ENCODE measurements at regions not wholly inside any gene's neighbourhood (a gene's known extent, or its start where the extent isn't known, plus 50 kb on each side); places are given as distances from the start of the nearest gene placed in this dataset.

- CTCF ChIA-PET, result interaction anchor here (0.6 to 1.4 kb wide), 14 partner anchors 62 to 1948 kb away, joined by 3 to 6 read pairs (median 3); no protein-coding TSS in a partner anchor
- peak; percentile 35 for TF ChIP-seq ZNF654 (tag by site-specific recombination; IDR thresholded peaks at IDR 0.05; ENCODE audit: low read depth)
- no peak for TF ChIP-seq ZNF157 (tag by site-specific recombination; IDR thresholded peaks at IDR 0.05)
- POLR2A ChIA-PET, result no interaction called here
- H3K27ac ChIP-seq (ENCODE audit: extremely low read depth, low read depth, low read length), result no peak overlapping the region
- H3K4me3 ChIP-seq (ENCODE audit: low read depth, low read length), result no peak overlapping the region
- no peaks in the 10 kb centered on the region for H3K36me3 ChIP-seq (ENCODE audit: control insufficient read depth in 2 of 2, insufficient read depth in 1 of 2, low read length in 2 of 2)
- H3K9me3 ChIP-seq (ENCODE audit: control insufficient read depth, insufficient read depth, low read depth, low read length), result no peaks in the 10 kb centered on the region
- no peaks in the 10 kb centered on the region for H3K4me1 ChIP-seq (ENCODE audit: control insufficient read depth, insufficient read depth, low read length)
Measured at GRCh38 chr13:103188713-103189326, 122.6 kb upstream of the SLC10A2 start.

- Histone ChIP-seq H3K4me1 (ENCODE audit: control insufficient read depth, insufficient read depth, low read length) (no peaks in the 10 kb centered on the region), H3K27ac (ENCODE audit: extremely low read depth, low read depth, low read length) (no peak overlapping the region), H3K4me3 (ENCODE audit: low read depth, low read length) (no peak overlapping the region), H3K9me3 (ENCODE audit: control insufficient read depth, insufficient read depth, low read depth, low read length) (no peaks in the 10 kb centered on the region), H3K36me3 (ENCODE audit: control insufficient read depth in 2 of 2, insufficient read depth in 1 of 2, low read length in 2 of 2) (no peaks in the 10 kb centered on the region)
- POLR2A ChIA-PET, result no interaction called here
- no peak for TF ChIP-seq ZNF169 (tag by site-specific recombination; IDR thresholded peaks at IDR 0.05)
- no peak for TF ChIP-seq ZNF398 (tag by site-specific recombination; IDR thresholded peaks at IDR 0.05)
- TF ChIP-seq ZNF621 (tag by site-specific recombination; IDR thresholded peaks at IDR 0.05), result no peak
- TF ChIP-seq SCRT1 (tag by site-specific recombination; IDR thresholded peaks at IDR 0.05; ENCODE audit: borderline replicate concordance), result no peak
- no peak for TF ChIP-seq ZNF132 (tag by site-specific recombination; IDR thresholded peaks at IDR 0.05; ENCODE audit: borderline replicate concordance)
- TF ChIP-seq IKZF3 (tag by site-specific recombination; IDR thresholded peaks at IDR 0.05), result no peak
- no peak for TF ChIP-seq ZBTB7A (tag by site-specific recombination; IDR thresholded peaks at IDR 0.05; ENCODE audit: low read depth)
- CTCF ChIA-PET, result interaction anchor here (0.6 to 1.4 kb wide), 3 partner anchors 369 to 695 kb away, joined by 4 to 6 read pairs (median 4); no protein-coding TSS in a partner anchor
Measured at GRCh38 chr13:103187721-103188156, 121.5 kb upstream of the SLC10A2 start.

DNA sequence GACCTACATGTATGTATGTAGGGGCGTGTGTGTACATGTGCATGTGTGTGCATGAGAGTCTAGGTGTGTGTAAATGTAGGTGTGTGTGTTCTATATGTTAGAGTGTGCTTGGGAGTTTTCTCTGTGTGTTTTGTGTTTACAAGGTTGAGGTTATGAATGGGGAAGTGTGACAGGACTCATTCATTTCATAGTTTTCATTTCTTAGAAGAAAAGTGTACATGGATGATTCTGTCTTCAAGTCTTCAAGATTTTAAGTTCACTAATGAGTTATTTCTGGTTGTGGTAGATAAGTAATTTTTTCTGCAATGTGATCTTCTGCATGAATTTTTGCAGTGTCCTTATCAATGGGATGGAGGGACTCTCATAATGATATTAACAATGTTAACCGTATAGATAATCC, 118.2 kb upstream of the SLC10A2 start:
- no peak overlapping the region for H3K27ac ChIP-seq (ENCODE audit: extremely low read depth, low read depth, low read length)
- H3K36me3 ChIP-seq (ENCODE audit: control insufficient read depth in 2 of 2, insufficient read depth in 1 of 2, low read length in 2 of 2), result no peaks in the 10 kb centered on the region
- CTCF ChIA-PET, result no interaction called here
- no peaks in the 10 kb centered on the region for H3K4me1 ChIP-seq (ENCODE audit: control insufficient read depth, insufficient read depth, low read length)
- POLR2A ChIA-PET, result no interaction called here
- no peak overlapping the region for H3K4me3 ChIP-seq (ENCODE audit: low read depth, low read length)
- H3K9me3 ChIP-seq (ENCODE audit: control insufficient read depth, insufficient read depth, low read depth, low read length), result no peaks in the 10 kb centered on the region
- TF ChIP-seq, protein P1, sequence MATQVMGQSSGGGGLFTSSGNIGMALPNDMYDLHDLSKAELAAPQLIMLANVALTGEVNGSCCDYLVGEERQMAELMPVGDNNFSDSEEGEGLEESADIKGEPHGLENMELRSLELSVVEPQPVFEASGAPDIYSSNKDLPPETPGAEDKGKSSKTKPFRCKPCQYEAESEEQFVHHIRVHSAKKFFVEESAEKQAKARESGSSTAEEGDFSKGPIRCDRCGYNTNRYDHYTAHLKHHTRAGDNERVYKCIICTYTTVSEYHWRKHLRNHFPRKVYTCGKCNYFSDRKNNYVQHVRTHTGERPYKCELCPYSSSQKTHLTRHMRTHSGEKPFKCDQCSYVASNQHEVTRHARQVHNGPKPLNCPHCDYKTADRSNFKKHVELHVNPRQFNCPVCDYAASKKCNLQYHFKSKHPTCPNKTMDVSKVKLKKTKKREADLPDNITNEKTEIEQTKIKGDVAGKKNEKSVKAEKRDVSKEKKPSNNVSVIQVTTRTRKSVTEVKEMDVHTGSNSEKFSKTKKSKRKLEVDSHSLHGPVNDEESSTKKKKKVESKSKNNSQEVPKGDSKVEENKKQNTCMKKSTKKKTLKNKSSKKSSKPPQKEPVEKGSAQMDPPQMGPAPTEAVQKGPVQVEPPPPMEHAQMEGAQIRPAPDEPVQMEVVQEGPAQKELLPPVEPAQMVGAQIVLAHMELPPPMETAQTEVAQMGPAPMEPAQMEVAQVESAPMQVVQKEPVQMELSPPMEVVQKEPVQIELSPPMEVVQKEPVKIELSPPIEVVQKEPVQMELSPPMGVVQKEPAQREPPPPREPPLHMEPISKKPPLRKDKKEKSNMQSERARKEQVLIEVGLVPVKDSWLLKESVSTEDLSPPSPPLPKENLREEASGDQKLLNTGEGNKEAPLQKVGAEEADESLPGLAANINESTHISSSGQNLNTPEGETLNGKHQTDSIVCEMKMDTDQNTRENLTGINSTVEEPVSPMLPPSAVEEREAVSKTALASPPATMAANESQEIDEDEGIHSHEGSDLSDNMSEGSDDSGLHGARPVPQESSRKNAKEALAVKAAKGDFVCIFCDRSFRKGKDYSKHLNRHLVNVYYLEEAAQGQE (tag by site-specific recombination; IDR thresholded peaks at IDR 0.05), result no peak
- no peak for TF ChIP-seq ZNF623 (tag by site-specific recombination; IDR thresholded peaks at IDR 0.05)
- no peak for TF ChIP-seq MYNN (tag by site-specific recombination; IDR thresholded peaks at IDR 0.05; ENCODE audit: borderline replicate concordance)
- no peak for TF ChIP-seq ZNF394 (tag by site-specific recombination; IDR thresholded peaks at IDR 0.05; ENCODE audit: borderline replicate concordance)
- TF ChIP-seq PBX3 (CRISPR knock-in tag; IDR thresholded peaks at IDR 0.05), result no peak
- TF ChIP-seq, protein P2, sequence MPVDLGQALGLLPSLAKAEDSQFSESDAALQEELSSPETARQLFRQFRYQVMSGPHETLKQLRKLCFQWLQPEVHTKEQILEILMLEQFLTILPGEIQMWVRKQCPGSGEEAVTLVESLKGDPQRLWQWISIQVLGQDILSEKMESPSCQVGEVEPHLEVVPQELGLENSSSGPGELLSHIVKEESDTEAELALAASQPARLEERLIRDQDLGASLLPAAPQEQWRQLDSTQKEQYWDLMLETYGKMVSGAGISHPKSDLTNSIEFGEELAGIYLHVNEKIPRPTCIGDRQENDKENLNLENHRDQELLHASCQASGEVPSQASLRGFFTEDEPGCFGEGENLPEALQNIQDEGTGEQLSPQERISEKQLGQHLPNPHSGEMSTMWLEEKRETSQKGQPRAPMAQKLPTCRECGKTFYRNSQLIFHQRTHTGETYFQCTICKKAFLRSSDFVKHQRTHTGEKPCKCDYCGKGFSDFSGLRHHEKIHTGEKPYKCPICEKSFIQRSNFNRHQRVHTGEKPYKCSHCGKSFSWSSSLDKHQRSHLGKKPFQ (tag by site-specific recombination; IDR thresholded peaks at IDR 0.05), result no peak
- no peak for TF ChIP-seq ZNF670 (tag by site-specific recombination; IDR thresholded peaks at IDR 0.05; ENCODE audit: low read depth)
- TF ChIP-seq, protein P3, sequence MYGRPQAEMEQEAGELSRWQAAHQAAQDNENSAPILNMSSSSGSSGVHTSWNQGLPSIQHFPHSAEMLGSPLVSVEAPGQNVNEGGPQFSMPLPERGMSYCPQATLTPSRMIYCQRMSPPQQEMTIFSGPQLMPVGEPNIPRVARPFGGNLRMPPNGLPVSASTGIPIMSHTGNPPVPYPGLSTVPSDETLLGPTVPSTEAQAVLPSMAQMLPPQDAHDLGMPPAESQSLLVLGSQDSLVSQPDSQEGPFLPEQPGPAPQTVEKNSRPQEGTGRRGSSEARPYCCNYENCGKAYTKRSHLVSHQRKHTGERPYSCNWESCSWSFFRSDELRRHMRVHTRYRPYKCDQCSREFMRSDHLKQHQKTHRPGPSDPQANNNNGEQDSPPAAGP (tag by site-specific recombination; IDR thresholded peaks at IDR 0.05), result no peak
- TF ChIP-seq KLF16 (tag by site-specific recombination; IDR thresholded peaks at IDR 0.05), result no peak
- TF ChIP-seq ZNF514 (tag by site-specific recombination; IDR thresholded peaks at IDR 0.05), result no peak
- TF ChIP-seq ZFP37 (tag by site-specific recombination; IDR thresholded peaks at IDR 0.05), result no peak
- TF ChIP-seq ZNF645 (tag by site-specific recombination; IDR thresholded peaks at IDR 0.05), result no peak
